HG03064 (cell line): ENCODE measurements at regions not wholly inside any gene's neighbourhood (a gene's known extent, or its start where the extent isn't known, plus 50 kb on each side); places are given as distances from the start of the nearest gene placed in this dataset.
"Not testable (repeated sequence)": the region's sequence is repeated elsewhere in the genome, so short reads cannot be mapped to it uniquely, and the experiment has no call there.

ENCODE experiments used
- ATAC-seq: cut with Tn5 transposase; IDR thresholded peaks from one replicate; pipeline ENCODE4 v1.9.1; 2021; ENCODE audit warnings: low read depth; ENCODE audit not compliant: unreplicated experiment

GRCh38 chr3:61438253-61439121 is 122.9 kb upstream of the PTPRG start:
- no peak for ATAC-seq

- no peak for ATAC-seq
Measured at GRCh38 chr3:61439122-61439458, 122.3 kb upstream of the PTPRG start.

- no peak for ATAC-seq
Measured at GRCh38 chr3:61442696-61443095, 118.7 kb upstream of the PTPRG start.

GRCh38 chr3:61443886-61444285 is 117.5 kb upstream of the PTPRG start:
- no peak for ATAC-seq

- no peak for ATAC-seq
Measured at GRCh38 chr3:61444782-61445181, 116.6 kb upstream of the PTPRG start.

GRCh38 chr3:61445924-61446323 is 115.4 kb upstream of the PTPRG start:
- ATAC-seq = no peak

- no peak for ATAC-seq
Measured at GRCh38 chr3:61446341-61446740, 115.0 kb upstream of the PTPRG start.

GRCh38 chr3:61448378-61448777 is 113.0 kb upstream of the PTPRG start:
- no peak for ATAC-seq

GRCh38 chr3:61449327-61450040 is 111.9 kb upstream of the PTPRG start:
- ATAC-seq = no peak

GRCh38 chr3:61450866-61451265 is 110.5 kb upstream of the PTPRG start:
- ATAC-seq = no peak

GRCh38 chr3:61451841-61452240 is 109.5 kb upstream of the PTPRG start:
- ATAC-seq = no peak

GRCh38 chr3:61452535-61453090 is 108.8 kb upstream of the PTPRG start:
- ATAC-seq = no peak

- no peak for ATAC-seq
Measured at GRCh38 chr3:61454006-61454585, 107.3 kb upstream of the PTPRG start.

- ATAC-seq = no peak
Measured at GRCh38 chr3:61454801-61455200, 106.6 kb upstream of the PTPRG start.

- no peak for ATAC-seq
Measured at GRCh38 chr3:61460636-61461035, 100.7 kb upstream of the PTPRG start.

- no peak for ATAC-seq
Measured at GRCh38 chr3:61463191-61463590, 98.2 kb upstream of the PTPRG start.

GRCh38 chr3:61464518-61465140 is 96.7 kb upstream of the PTPRG start:
- no peak for ATAC-seq

- ATAC-seq = no peak
Measured at GRCh38 chr3:61466357-61466756, 95.0 kb upstream of the PTPRG start.

- ATAC-seq = no peak
Measured at GRCh38 chr3:61483997-61484396, 77.4 kb upstream of the PTPRG start.

- ATAC-seq = no peak
Measured at GRCh38 chr3:61493339-61493738, 68.0 kb upstream of the PTPRG start.

- ATAC-seq = not testable (repeated sequence)
Measured at GRCh38 chr3:61494309-61494708, 67.1 kb upstream of the PTPRG start.
